ENCODE measurements at regions not wholly inside any gene's neighbourhood (a gene's known extent, or its start where the extent isn't known, plus 50 kb on each side); places are given as distances from the start of the nearest gene placed in this dataset. TPM values are rescaled to one million over a fixed set of nuclear protein-coding genes. Genes with fewer than 3 reads are reported as not detected.
"Not testable (repeated sequence)": the region's sequence is repeated elsewhere in the genome, so short reads cannot be mapped to it uniquely, and the experiment has no call there.

GRCh38 chr4:177251237-177251636 is 58.4 kb upstream of the NEIL3 start:
- no peak overlapping the region for H3K4me3 ChIP-seq
- no peaks in the 10 kb centered on the region for H3K27me3 ChIP-seq
- no peaks in the 10 kb centered on the region for H3K36me3 ChIP-seq
- H3K4me1 ChIP-seq: no peaks in the 10 kb centered on the region
- no peak for DNase-seq
- H3K9me3 ChIP-seq: no peaks in the 10 kb centered on the region
- intact Hi-C loops (cut with DNase I; ENCODE audit: low total_unique reads): no loop called here
- H3K27ac ChIP-seq: no peak overlapping the region
- no peak for TF ChIP-seq CTCF (IDR thresholded peaks at IDR 0.05)
- no peak for TF ChIP-seq POLR2A (IDR thresholded peaks at IDR 0.05)

GRCh38 chr4:177255359-177255758 is 54.3 kb upstream of the NEIL3 start:
- no peak for TF ChIP-seq POLR2A (IDR thresholded peaks at IDR 0.05)
- no peak for TF ChIP-seq CTCF (IDR thresholded peaks at IDR 0.05)
- Histone ChIP-seq H3K36me3 (no peaks in the 10 kb centered on the region), H3K4me1 (no peaks in the 10 kb centered on the region), H3K27ac (no peak overlapping the region), H3K27me3 (no peaks in the 10 kb centered on the region), H3K9me3 (no peaks in the 10 kb centered on the region), H3K4me3 (no peak overlapping the region)
- intact Hi-C loops (cut with DNase I; ENCODE audit: low total_unique reads): no loop called here
- no peak for DNase-seq

- no peaks in the 10 kb centered on the region for H3K36me3 ChIP-seq
- intact Hi-C loops (cut with DNase I; ENCODE audit: low total_unique reads): no loop called here
- no peaks in the 10 kb centered on the region for H3K9me3 ChIP-seq
- no peaks in the 10 kb centered on the region for H3K4me1 ChIP-seq
- no peak overlapping the region for H3K27ac ChIP-seq
- H3K27me3 ChIP-seq: no peaks in the 10 kb centered on the region
- no peak for TF ChIP-seq POLR2A (IDR thresholded peaks at IDR 0.05)
- no peak for TF ChIP-seq CTCF (IDR thresholded peaks at IDR 0.05)
- DNase-seq: no peak
- H3K4me3 ChIP-seq: no peak overlapping the region
These were observed 52.7 kb upstream of the NEIL3 start for GRCh38 chr4:177256950-177257349.

- H3K27ac ChIP-seq; H3K9me3 ChIP-seq; H3K4me3 ChIP-seq; H3K36me3 ChIP-seq; H3K4me1 ChIP-seq; H3K27me3 ChIP-seq; DNase-seq; intact Hi-C loops (cut with DNase I; ENCODE audit: low total_unique reads): not testable (repeated sequence)
These were observed 50.2 kb upstream of the NEIL3 start for GRCh38 chr4:177259466-177259865.

Small RNAs in the stretch of these regions (small RNA-seq; reads per million reads assigned to genes)
- gene RN7SKP136: not detected

All from uterus (tissue), 3 donors.